Heart left ventricle (tissue), 16 donors: ENCODE measurements at regions not wholly inside any gene's neighbourhood (a gene's known extent, or its start where the extent isn't known, plus 50 kb on each side); places are given as distances from the start of the nearest gene placed in this dataset.

Experiments used
- ATAC-seq, 4 donors: fragments of 200-7000 bp; cut with Tn5 transposase; one replicate each; pipeline ENCODE4 v1.9.1; 2020 to 2022; ENCODE audit warnings: moderate library complexity in 4 of 4, mild to moderate bottlenecking in 3 of 4, moderate number of reproducible peaks in 1 of 4
- DNase-seq, 5 donors: peaks; one replicate each; pipeline ENCODE4 v3.0.0-alpha.2; 2020
- H3K27ac ChIP-seq, 12 donors: fragments of 200-600 bp; sonication (generic) in 4 of 12; one replicate each; pipeline versions ENCODE4 v1.5.0 to v1.8.0; 2016 to 2022; ENCODE audit warnings: mild to moderate bottlenecking in 2 of 12
- H3K27me3 ChIP-seq, 9 donors: fragments of 200-600 bp; sonication (generic) in 2 of 9; one replicate each; pipeline versions ENCODE4 v1.5.1 to v1.8.0; 2016 to 2022; ENCODE audit warnings: mild to moderate bottlenecking in 3 of 9
- H3K36me3 ChIP-seq, 9 donors: fragments of 200-600 bp; sonication (generic) in 2 of 9; one replicate each; pipeline versions ENCODE4 v1.5.0 to v1.8.0; 2018 to 2022; ENCODE audit warnings: mild to moderate bottlenecking in 2 of 9
- H3K4me1 ChIP-seq, 12 donors: fragments of 200-600 bp; sonication (generic) in 4 of 12; one replicate each; pipeline versions ENCODE4 v1.5.0 to v1.8.0; 2016 to 2022; ENCODE audit warnings: mild to moderate bottlenecking in 3 of 12
- H3K4me3 ChIP-seq, 12 donors: fragments of 200-600 bp; sonication (generic) in 4 of 12; one replicate each; pipeline versions ENCODE4 v1.5.0 to v1.8.0; 2017 to 2022; ENCODE audit warnings: mild to moderate bottlenecking in 9 of 12, moderate library complexity in 4 of 12
- H3K9me3 ChIP-seq, 12 donors: fragments of 200-600 bp; sonication (generic) in 4 of 12; one replicate each; pipeline versions ENCODE4 v1.5.0 to v1.8.0; 2016 to 2022; ENCODE audit warnings: mild to moderate bottlenecking in 1 of 12
- POLR2A ChIP-seq, 2 donors: fragments of 450-650 bp; IDR thresholded peaks; one replicate each; pipeline ENCODE4 v1.6.1; 2017; ENCODE audit warnings: antibody characterized with exemption in 2 of 2, mild to moderate bottlenecking in 2 of 2, moderate library complexity in 2 of 2
- WGBS, 4 donors: extraction: QIAGEN DNeasy Blood & Tissue Kit in 2 of 4; methylation state at CpG; one replicate each; pipeline versions ENCODE4 v1.1.5 to v1.1.7; 2013 to 2018; 5-methylcytosine and 5-hydroxymethylcytosine counted together
- intact Hi-C, 10 donors: fragments of 100-400 bp; cut with DNase I; formaldehyde crosslinking; loops; one replicate each; pipeline versions ENCODE4 v1.11.1 to v1.14.2; 2022
- TF ChIP-seq, protein P1 (sequence below), 12 donors: fragments of 200-600 bp; sonication (generic) in 4 of 12; IDR thresholded peaks; one replicate each; pipeline versions ENCODE4 v1.5.0 to v1.8.0; 2018 to 2022; ENCODE audit warnings: antibody characterized with exemption in 12 of 12, mild to moderate bottlenecking in 5 of 12
- donor health status: ischemic (EF 13 %, LVEDD 7.1; RV severe dilation, severe dysfunction).
- donor health status: healthy with polysubstance abuse.
- donor health status: DM: no; HTN: yes; CAD: no.
- donor health status: DM: no; HTN: no; CAD: no.
- donor health status: ischemic (EF 25% LVEDD 6.9; RV normal size, moderate dysfunction).
- donor health status: ischemic (EF 25% LVEDD 5.7; RV mildly dilated, moderate dysfunction).
- donor health status: healthy.
- donor health status: DM: yes; HTN: yes; CAD: no.
- donor health status: ischemic (EF 35%, LVEDD 5.7; RV mildly dilated, moderate dysfunction).
- donor health status: nonischemic (EF 11% LVEDD 7.7; RV severe dilation, severe dysfunction).
- donor health status: DM: yes; HTN: yes; CAD: no.
- donor health status: PGD.
- donor health status: ischemic (EF 29% LVEDD 5.4; RV normal size, mild dysfunction).
- donor health status: nonischemic (EF 23%, LVEDD 6.1; RV moderate dilation, normal function).

DNA sequence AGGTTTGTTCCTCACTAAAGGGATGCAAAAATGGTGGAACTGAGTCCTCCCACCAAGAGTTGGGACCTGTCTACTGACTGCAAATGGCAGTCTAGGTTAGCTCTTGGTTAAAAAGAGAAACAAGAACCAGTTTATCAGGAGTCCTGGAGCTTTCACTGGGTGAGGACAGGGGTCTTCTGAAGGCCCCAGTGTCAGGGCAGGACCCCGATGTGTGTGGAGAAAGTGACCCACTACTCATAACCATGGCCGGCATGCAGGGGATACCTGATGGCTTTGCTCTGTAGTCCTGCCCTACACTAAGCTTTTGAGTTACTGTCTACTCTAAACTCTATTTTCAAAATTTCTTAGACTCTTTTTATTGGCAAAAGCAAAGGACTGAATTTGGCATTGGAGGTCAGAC, 220.5 kb downstream of the ANKRD60 start:
- ATAC-seq (no peak), DNase-seq (no peak)
- WGBS, 4 donors: 95 to 99% (median 97%) methylated on average over 2 of the region's 2 CpGs
- no peak overlapping the region for H3K27ac ChIP-seq
- no peaks in the 10 kb centered on the region for H3K9me3 ChIP-seq
- peaks cover 0 to 3% (median 0%) of the 10 kb centered on the region in 12 donors for H3K4me1 ChIP-seq
- intact Hi-C loops: no loop called here
- no peaks in the 10 kb centered on the region for H3K27me3 ChIP-seq
- H3K36me3 ChIP-seq: no peaks in the 10 kb centered on the region
- TF ChIP-seq, protein P1, sequence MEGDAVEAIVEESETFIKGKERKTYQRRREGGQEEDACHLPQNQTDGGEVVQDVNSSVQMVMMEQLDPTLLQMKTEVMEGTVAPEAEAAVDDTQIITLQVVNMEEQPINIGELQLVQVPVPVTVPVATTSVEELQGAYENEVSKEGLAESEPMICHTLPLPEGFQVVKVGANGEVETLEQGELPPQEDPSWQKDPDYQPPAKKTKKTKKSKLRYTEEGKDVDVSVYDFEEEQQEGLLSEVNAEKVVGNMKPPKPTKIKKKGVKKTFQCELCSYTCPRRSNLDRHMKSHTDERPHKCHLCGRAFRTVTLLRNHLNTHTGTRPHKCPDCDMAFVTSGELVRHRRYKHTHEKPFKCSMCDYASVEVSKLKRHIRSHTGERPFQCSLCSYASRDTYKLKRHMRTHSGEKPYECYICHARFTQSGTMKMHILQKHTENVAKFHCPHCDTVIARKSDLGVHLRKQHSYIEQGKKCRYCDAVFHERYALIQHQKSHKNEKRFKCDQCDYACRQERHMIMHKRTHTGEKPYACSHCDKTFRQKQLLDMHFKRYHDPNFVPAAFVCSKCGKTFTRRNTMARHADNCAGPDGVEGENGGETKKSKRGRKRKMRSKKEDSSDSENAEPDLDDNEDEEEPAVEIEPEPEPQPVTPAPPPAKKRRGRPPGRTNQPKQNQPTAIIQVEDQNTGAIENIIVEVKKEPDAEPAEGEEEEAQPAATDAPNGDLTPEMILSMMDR (IDR thresholded peaks at IDR 0.05): no peak
- no peak for TF ChIP-seq POLR2A (IDR thresholded peaks at IDR 0.05)
- H3K4me3 ChIP-seq: no peak overlapping the region

DNA sequence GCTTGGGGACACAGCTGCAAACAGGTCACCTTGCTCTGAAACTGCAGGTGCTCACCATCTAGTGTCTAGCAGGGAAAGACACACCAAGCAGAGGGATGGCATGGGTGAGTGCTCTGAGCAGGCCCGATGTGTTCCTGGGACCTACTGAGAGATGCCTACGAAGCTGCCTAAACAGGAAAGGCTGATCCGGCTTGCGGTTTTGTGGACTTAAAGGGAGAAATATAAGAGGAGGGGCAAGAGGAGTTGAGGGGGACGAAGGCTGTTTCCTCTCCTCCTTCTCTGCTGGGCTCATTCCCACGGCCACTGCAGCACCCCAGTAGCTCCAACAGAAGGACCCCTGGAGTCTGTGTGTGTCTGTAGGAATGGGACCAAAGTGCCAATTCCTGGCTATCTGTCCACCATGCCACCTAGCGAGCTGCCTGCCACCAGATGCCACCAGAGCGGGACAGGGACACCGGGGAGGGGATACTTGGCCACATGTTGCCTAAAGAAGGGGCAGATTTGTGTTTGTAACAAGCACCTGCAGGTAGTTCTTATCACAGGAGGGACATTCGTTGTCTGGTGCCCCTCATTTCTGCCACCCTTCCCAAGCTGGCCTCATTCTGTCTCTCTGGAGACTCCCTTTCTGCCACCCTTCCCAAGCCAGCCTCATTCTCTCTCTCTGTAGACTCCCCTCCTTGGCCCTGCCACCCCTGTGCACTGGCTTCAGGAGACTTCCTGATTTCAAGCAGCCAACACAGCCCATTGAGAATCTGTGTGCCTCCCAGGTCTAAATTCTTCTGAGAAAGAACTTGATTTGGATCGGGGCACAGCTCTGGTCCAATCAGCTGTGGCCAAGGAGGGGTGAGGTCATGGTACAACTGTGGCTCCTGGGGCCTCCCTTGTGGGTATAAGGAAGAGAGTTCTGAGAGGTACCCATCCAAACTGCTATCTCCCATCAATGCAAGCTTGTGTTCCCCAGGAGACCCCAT, 221.8 kb downstream of the ANKRD60 start:
- Histone ChIP-seq H3K27me3 (no peaks in the 10 kb centered on the region), H3K27ac (no peak overlapping the region), H3K4me1 (peaks cover 0 to 7% (median 2%) of the 10 kb centered on the region in 12 donors), H3K36me3 (no peaks in the 10 kb centered on the region), H3K9me3 (no peaks in the 10 kb centered on the region), H3K4me3 (no peak overlapping the region)
- 89 to 97% (median 93%) methylated on average over 11 of the region's 11 CpGs for WGBS, 4 donors
- intact Hi-C loops: no loop called here
- DNase-seq: no peak
- no peak for ATAC-seq
- no peak for TF ChIP-seq POLR2A (IDR thresholded peaks at IDR 0.05)
- TF ChIP-seq, protein P1 (IDR thresholded peaks at IDR 0.05): no peak

DNA sequence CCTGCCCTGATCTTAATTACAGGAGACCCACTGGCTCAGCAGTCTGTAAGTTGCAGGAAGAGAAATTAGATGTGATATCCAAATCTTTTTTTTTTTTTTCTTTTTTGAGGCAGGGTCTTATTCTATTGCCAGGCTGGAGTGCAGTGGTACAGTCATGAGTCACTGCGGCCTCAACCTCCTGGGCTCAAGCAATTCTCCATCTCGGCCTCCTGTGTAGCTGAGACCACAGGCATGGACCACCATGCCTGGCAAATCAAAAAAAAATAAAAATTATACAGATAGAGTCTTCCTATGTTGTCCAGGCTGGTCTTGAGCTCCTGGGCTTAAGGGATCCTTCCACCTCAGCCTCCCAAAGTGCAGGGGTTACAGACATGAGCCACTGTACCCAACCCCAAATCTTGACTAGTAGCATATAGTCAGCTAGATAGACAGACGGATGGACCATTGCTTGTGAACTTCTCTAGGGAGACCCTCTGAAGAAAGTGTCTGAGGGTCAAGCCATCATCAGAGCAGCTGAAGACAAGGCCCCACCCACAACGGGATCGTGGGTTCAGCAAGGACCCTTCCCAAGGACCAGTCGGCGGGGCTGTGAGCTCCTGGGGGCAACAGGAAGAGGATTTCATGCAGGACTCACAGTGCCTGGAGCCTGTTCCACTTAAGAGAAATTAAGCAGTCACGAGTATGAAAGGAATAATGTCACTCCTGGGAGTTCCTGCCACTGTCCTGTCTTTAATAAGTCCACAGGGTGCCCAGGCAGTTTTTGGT, 222.7 kb downstream of the ANKRD60 start:
- Histone ChIP-seq H3K27me3 (no peaks in the 10 kb centered on the region), H3K4me3 (no peak overlapping the region), H3K36me3 (no peaks in the 10 kb centered on the region), H3K27ac (no peak overlapping the region), H3K4me1 (peaks cover 0 to 15% (median 6%) of the 10 kb centered on the region in 12 donors), H3K9me3 (no peaks in the 10 kb centered on the region)
- ATAC-seq (no peak), DNase-seq (no peak)
- TF ChIP-seq, protein P1 (IDR thresholded peaks at IDR 0.05): no peak
- intact Hi-C loops: no loop called here
- 79 to 84% (median 82%) methylated on average over 8 of the region's 8 CpGs for WGBS, 4 donors

DNA sequence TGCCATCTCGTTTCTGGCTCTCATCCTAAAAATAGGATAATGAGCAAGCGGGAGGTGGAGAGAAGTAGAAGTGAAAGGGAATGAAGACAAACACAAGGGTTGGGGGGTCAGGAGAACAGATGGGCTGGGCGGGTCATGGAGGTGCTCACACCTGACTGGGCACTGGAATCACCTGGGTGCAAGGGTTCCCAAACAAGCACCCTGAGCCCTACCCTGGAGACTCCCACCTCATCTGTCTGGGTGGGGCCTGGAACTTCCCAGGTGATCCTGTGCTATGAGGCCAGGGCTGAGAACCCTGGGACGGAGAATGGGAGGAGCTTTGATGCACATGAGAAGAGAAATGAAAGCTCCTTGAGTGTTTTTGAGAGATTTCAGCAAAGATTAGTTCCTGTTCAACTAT, 223.6 kb downstream of the ANKRD60 start:
- Histone ChIP-seq H3K9me3 (no peaks in the 10 kb centered on the region), H3K4me3 (no peak overlapping the region), H3K36me3 (no peaks in the 10 kb centered on the region), H3K27ac (no peak overlapping the region), H3K27me3 (no peaks in the 10 kb centered on the region), H3K4me1 (peaks cover 0 to 24% (median 9%) of the 10 kb centered on the region in 12 donors)
- 79 to 87% (median 86%) methylated on average over 4 of the region's 4 CpGs for WGBS, 4 donors
- intact Hi-C loops: no loop called here
- TF ChIP-seq, protein P1 (IDR thresholded peaks at IDR 0.05): no peak
- no peak for TF ChIP-seq POLR2A (IDR thresholded peaks at IDR 0.05)
- DNase-seq: no peak
- no peak for ATAC-seq
